Right cardiac atrium (tissue), 5 donors: ENCODE measurements at regions not wholly inside any gene's neighbourhood (a gene's known extent, or its start where the extent isn't known, plus 50 kb on each side); places are given as distances from the start of the nearest gene placed in this dataset.

ENCODE experiments used
- ATAC-seq, 2 donors: fragments of 200-7000 bp; cut with Tn5 transposase; one replicate each; pipeline versions ENCODE4 v1.8.0 to v1.9.1; 2020; ENCODE audit warnings: moderate library complexity in 2 of 2, mild to moderate bottlenecking in 1 of 2
- DNase-seq, 3 donors: peaks; one replicate each; pipeline ENCODE4 v3.0.0-alpha.2; 2020
- H3K27ac ChIP-seq: one replicate; pipeline ENCODE4 v1.5.1; 2013; ENCODE audit warnings: mild to moderate bottlenecking, low read length, control low read depth, moderate library complexity
- H3K27me3 ChIP-seq: one replicate; pipeline ENCODE4 v1.6.1; 2013; ENCODE audit not compliant: control insufficient read depth, insufficient read depth
- H3K4me1 ChIP-seq: one replicate; pipeline ENCODE4 v1.6.1; 2013; ENCODE audit warnings: low read length; ENCODE audit not compliant: control insufficient read depth, insufficient read depth
- H3K4me3 ChIP-seq: one replicate; pipeline ENCODE4 v1.5.1; 2013; ENCODE audit warnings: low read length, control low read depth
- H3K9me3 ChIP-seq: one replicate; pipeline ENCODE4 v1.6.1; 2013; ENCODE audit warnings: low read length; ENCODE audit not compliant: control insufficient read depth
- WGBS: extraction: QIAGEN DNeasy Blood & Tissue Kit; methylation state at CpG from one replicate; pipeline ENCODE4 v1.1.7; 2013; 5-methylcytosine and 5-hydroxymethylcytosine counted together
- intact Hi-C, 4 donors: fragments of 100-400 bp; cut with DNase I; formaldehyde crosslinking; loops; one replicate each; pipeline versions ENCODE4 v1.11.0 to v1.14.0; 2022 to 2023
- donor health status: healthy with polysubstance abuse.
- donor health status: DM: no; HTN: yes; CAD: no.
- donor health status: DM: no; HTN: no; CAD: no.
- donor health status: DM: no; HTN: yes; CAD: no; lungs with severe emphysema.
- donor health status: DM: yes; HTN: yes; CAD: no.

DNA sequence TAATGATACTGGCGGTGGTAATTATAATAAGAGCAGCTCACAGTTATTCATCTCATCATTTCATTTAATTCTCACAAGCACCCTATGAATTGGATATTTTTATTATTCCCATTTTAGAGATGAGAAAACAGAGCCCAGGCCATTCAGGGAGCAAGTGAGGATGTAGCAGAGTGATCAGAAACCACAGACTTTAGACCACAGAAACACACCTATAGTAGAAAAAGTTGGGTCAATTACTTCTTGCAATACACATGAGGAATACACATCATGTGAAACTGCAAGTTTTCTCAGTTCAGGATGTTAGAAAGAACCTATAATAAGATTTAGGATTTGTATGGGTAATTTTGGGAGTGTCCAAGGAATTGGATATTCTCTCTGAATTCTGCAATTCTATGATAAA, 278.0 kb downstream of the ADRA2A start:
- Histone ChIP-seq H3K27me3 (no peaks in the 10 kb centered on the region), H3K4me1 (no peaks in the 10 kb centered on the region), H3K4me3 (no peak overlapping the region), H3K9me3 (no peaks in the 10 kb centered on the region), H3K27ac (no peak overlapping the region)
- intact Hi-C loops: no loop called here
- WGBS: 93% methylated on average over 1 of the region's 1 CpG
- DNase-seq: no peak
- ATAC-seq: no peak

DNA sequence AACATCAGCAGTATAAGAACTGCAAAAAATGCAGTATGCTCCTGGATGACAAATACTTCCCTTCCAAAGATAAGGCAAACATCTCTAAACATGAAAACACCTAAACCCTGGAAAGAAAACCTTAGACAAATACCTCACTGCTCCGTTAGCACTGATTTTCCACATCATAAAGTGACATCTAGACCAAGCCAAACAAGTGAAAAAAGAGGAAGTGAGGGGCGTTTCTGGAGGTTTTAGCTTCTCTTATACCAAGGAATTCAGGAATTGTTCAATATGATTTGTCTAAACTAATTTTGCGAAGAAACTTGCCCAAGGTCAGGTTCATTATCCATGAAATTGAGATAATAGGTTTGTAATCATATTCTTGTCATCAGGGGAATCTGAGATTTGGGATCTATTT, 279.7 kb downstream of the ADRA2A start:
- Histone ChIP-seq H3K27ac (no peak overlapping the region), H3K27me3 (no peaks in the 10 kb centered on the region), H3K4me1 (no peaks in the 10 kb centered on the region), H3K9me3 (no peaks in the 10 kb centered on the region), H3K4me3 (no peak overlapping the region)
- DNase-seq: no peak
- intact Hi-C loops: no loop called here
- ATAC-seq: no peak
- WGBS: 45% methylated on average over 3 of the region's 3 CpGs

- intact Hi-C loops: no loop called here
- ATAC-seq (no peak), DNase-seq (no peak)
- H3K4me1 ChIP-seq: no peaks in the 10 kb centered on the region
- H3K27me3 ChIP-seq: no peaks in the 10 kb centered on the region
- no peak overlapping the region for H3K27ac ChIP-seq
- H3K9me3 ChIP-seq: no peaks in the 10 kb centered on the region
- WGBS: 62% methylated on average over 1 of the region's 1 CpG
- H3K4me3 ChIP-seq: no peak overlapping the region
Observed at GRCh38 chr10:111357859-111358258, 281.0 kb downstream of the ADRA2A start.

GRCh38 chr10:111360260-111360925, 283.6 kb downstream of the ADRA2A start:
- DNase-seq: peak in 2 of 3 donors; percentile 12 to 39
- Histone ChIP-seq H3K9me3 (no peaks in the 10 kb centered on the region), H3K4me3 (no peak overlapping the region), H3K27ac (no peak overlapping the region), H3K4me1 (no peaks in the 10 kb centered on the region), H3K27me3 (no peaks in the 10 kb centered on the region)
- intact Hi-C loops: no loop called here
- 27% methylated on average over 5 of the region's 5 CpGs for WGBS
- peak; percentile 60 to 78 for ATAC-seq

DNA sequence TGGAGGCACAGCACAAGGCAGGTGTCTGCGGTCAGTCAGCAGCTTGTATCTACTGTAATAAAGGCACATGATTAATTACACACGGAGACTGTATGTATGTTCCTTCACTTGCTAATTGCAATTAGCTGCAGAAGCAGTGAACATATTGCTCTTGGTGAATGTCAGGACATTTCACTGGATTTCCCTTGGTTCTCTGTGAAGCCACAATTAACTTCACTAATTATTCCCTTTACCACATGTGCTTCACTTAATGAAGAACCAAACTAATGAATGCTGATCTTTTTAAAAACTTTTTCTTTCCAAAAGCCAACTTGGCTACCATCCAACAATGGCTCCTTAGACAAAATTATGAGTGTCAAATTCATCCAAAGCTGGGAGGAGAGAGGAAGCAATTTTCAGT, 290.7 kb downstream of the ADRA2A start:
- H3K4me1 ChIP-seq: no peaks in the 10 kb centered on the region
- WGBS: 86% methylated on average over 2 of the region's 2 CpGs
- no peak for DNase-seq
- H3K9me3 ChIP-seq: no peaks in the 10 kb centered on the region
- no peak for ATAC-seq
- no peak overlapping the region for H3K4me3 ChIP-seq
- H3K27me3 ChIP-seq: no peaks in the 10 kb centered on the region
- intact Hi-C loops: no loop called here
- no peak overlapping the region for H3K27ac ChIP-seq

GRCh38 chr10:111370101-111370500, 293.3 kb downstream of the ADRA2A start:
- H3K27ac ChIP-seq: no peak overlapping the region
- WGBS: 40% methylated on average over 3 of the region's 3 CpGs
- no peak for DNase-seq

DNA sequence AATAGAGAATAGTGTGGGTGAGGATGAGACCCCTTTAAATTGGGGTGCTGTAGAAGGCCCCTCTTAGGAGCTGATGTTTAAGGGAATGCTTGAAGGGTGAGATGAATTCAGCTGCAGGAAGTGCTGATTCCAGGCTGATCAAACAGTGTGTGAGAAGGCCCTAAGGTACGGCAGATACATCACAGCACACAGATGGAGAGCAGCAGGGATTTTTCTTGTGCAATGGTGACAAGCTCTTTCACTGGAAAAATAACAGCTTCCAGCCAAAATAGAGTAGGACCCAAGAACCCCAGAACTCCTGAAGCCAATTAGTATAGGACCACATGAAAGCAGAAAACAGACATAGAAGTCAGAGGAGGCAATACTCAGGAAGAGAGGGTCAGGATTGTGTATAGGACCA, 296.9 kb downstream of the ADRA2A start:
- DNase-seq (no peak), ATAC-seq (no peak)
- intact Hi-C loops: no loop called here
- Histone ChIP-seq H3K4me3 (no peak overlapping the region), H3K4me1 (no peaks in the 10 kb centered on the region), H3K9me3 (no peaks in the 10 kb centered on the region), H3K27me3 (no peaks in the 10 kb centered on the region), H3K27ac (no peak overlapping the region)
- 63% methylated on average over 1 of the region's 1 CpG for WGBS

More at GRCh38 chr10:111370101-111370500, 293.3 kb downstream of the ADRA2A start:
- no peak overlapping the region for H3K4me3 ChIP-seq
- H3K4me1 ChIP-seq: no peaks in the 10 kb centered on the region
- H3K9me3 ChIP-seq: no peaks in the 10 kb centered on the region
- ATAC-seq: no peak
- intact Hi-C loops: no loop called here
- no peaks in the 10 kb centered on the region for H3K27me3 ChIP-seq

DNA sequence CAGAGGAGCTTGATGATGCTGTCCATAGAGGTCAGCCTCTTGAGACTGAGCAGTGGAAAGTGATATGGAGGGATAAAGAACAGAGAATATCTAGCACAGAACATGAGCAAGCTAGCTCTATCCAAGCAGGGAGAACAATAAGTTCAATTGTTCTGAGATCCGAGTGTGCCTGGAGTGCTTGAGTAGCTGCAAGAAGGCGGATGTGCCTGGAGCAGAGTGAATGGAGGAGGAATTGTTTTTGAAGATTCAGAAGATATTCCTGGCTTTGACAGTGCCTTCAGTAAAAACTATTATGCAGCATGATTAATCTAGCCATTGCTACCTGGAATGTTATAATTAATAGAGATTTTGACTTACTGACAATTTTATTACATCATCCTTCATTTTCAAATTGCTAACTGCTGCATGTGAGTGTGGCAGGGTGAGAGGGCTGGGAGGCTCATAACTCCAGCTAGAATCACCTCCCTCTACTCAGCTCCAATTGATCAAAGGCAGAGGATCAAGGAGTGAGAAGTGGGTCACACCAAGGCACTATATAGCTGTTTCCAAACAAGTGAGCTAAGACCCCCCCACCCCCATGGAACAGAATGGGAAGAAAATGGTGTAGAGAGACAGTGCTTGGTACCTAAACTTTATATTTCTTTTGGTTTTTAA, 302.8 kb downstream of the ADRA2A start:
- Histone ChIP-seq H3K4me1 (no peaks in the 10 kb centered on the region), H3K27me3 (no peaks in the 10 kb centered on the region), H3K27ac (no peak overlapping the region), H3K4me3 (no peak overlapping the region), H3K9me3 (no peaks in the 10 kb centered on the region)
- WGBS: 69% methylated on average over 2 of the region's 2 CpGs
- ATAC-seq (no peak), DNase-seq (no peak)
- intact Hi-C loops: no loop called here

- H3K4me3 ChIP-seq: no peak overlapping the region
- H3K9me3 ChIP-seq: no peaks in the 10 kb centered on the region
- H3K4me1 ChIP-seq: no peaks in the 10 kb centered on the region
- intact Hi-C loops: no loop called here
- no peaks in the 10 kb centered on the region for H3K27me3 ChIP-seq
- DNase-seq: no peak
- ATAC-seq: no peak
- H3K27ac ChIP-seq: no peak overlapping the region
Observed at GRCh38 chr10:111384556-111384955, 307.7 kb downstream of the ADRA2A start.

DNA sequence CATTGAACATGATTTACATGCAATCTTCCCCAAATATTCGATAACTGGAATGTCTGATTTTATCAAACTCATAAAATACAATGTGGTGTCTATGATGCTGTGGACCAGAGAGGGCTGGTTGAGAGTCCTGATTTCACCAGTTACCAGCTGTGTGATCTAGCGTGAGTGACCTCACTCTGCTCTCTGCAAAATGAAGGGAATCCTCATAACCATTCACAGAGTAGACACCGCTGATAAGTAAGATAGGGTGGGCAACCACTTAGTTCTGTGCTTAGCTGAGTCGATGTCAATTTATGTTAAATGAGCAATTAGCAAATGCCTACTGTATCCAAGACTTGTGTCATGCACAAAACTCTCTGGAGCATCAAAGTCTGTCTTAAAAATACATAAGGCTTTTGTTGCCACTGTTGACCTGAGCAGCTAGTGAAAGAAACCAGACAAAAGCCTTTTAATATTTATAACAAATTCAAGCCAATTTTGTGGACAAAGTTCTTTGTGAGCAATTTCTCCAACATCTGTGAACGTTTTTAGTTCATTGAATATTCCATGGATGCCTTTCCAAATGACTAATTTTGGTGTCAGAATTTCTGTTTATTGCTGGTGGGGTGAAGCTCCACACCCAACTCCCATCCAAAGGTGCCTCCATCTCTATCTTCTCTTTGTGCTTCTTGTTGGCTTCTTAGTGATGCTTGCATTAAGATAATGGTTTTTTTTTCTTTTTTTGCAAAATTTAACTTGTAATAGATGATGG, 314.2 kb downstream of the ADRA2A start:
- no peak overlapping the region for H3K4me3 ChIP-seq
- ATAC-seq: no peak
- H3K9me3 ChIP-seq: no peaks in the 10 kb centered on the region
- intact Hi-C loops: no loop called here
- no peaks in the 10 kb centered on the region for H3K4me1 ChIP-seq
- H3K27ac ChIP-seq: no peak overlapping the region
- DNase-seq: no peak
- no peaks in the 10 kb centered on the region for H3K27me3 ChIP-seq
- 68% methylated on average over 5 of the region's 5 CpGs for WGBS

DNA sequence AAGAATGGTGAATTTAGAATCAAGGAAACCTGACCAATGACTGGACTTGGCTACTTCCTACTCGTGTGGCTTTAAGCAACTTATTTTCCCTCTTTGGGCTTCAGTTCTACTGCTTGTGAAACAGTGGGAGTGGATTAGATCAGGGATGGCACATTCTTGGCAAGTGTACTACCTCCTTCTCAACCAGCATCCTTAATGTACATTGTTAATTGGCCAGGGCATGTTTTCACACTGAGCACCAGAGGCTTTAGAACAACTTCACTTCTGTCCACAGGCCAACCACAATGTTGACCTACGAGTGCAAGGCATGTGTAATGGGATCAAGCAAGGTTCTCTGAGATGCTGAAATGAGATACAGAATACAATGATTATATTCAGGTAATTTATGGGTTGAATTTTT, 315.3 kb downstream of the ADRA2A start:
- ATAC-seq: no peak
- 37% methylated on average over 2 of the region's 2 CpGs for WGBS
- no peaks in the 10 kb centered on the region for H3K4me1 ChIP-seq

More for the DNA sequence above, 315.3 kb downstream of the ADRA2A start:
- no peaks in the 10 kb centered on the region for H3K27me3 ChIP-seq
- intact Hi-C loops: no loop called here
- no peaks in the 10 kb centered on the region for H3K9me3 ChIP-seq
- no peak overlapping the region for H3K27ac ChIP-seq
- DNase-seq: no peak
- no peak overlapping the region for H3K4me3 ChIP-seq
